Thyroid gland (tissue), 4 donors: ENCODE measurements at regions not wholly inside any gene's neighbourhood (a gene's known extent, or its start where the extent isn't known, plus 50 kb on each side); places are given as distances from the start of the nearest gene placed in this dataset.

Experiments
- CTCF ChIP-seq, 6 experiments: fragments of 200-600 bp in 3 of 6; fragments of 450-650 bp in 3 of 6; sonication (generic) in 3 of 6; IDR thresholded peaks; one replicate each; pipeline ENCODE4 v1.5.1; 2016 to 2019; ENCODE audit warnings: antibody characterized with exemption in 6 of 6, mild to moderate bottlenecking in 2 of 6, inconsistent platforms in 1 of 6, moderate library complexity in 1 of 6
- POLR2A ChIP-seq, 2 donors: fragments of 450-650 bp; IDR thresholded peaks; one replicate each; pipeline ENCODE4 v1.6.1; 2017; ENCODE audit warnings: antibody characterized with exemption in 2 of 2, mild to moderate bottlenecking in 2 of 2, moderate library complexity in 1 of 2

GRCh38 chr20:11172881-11173280 lies 499.1 kb upstream of the JAG1 start:
- TF ChIP-seq CTCF (IDR thresholded peaks at IDR 0.05) (no peak), POLR2A (IDR thresholded peaks at IDR 0.05) (no peak)
